PC-9 (cell line): ENCODE measurements at regions not wholly inside any gene's neighbourhood (a gene's known extent, or its start where the extent isn't known, plus 50 kb on each side); places are given as distances from the start of the nearest gene placed in this dataset.

ENCODE experiments used
- BruUV-seq: library from RNA; stranded (reverse); fragments of 400-500 nt; replicated peaks from 2 replicates; lab custom pipeline; 2021; lab: Mats Ljungman, UMichigan
- CTCF ChIA-PET: fragments of 300-600 bp; sonication (Branson Sonifier 250); formaldehyde crosslinking; loops from one replicate; lab custom pipeline; 2022; ENCODE audit warnings: antibody characterized with exemption; lab: Charles Lee
- POLR2A ChIA-PET: fragments of 300-600 bp; sonication (Branson Sonifier 250); formaldehyde crosslinking; loops from one replicate; lab custom pipeline; 2022; ENCODE audit warnings: antibody characterized with exemption; ENCODE audit not compliant: unreplicated experiment; lab: Charles Lee
- DNase-seq, 2 experiments: peaks; one replicate each; pipeline versions ENCODE4 v3.0.0 to v3.0.0-alpha.2; 2015 to 2022; ENCODE audit warnings: mixed read lengths in 1 of 2
- H2AFZ ChIP-seq: fragments of 200-600 bp; sonication (generic); 2 replicates; pipeline ENCODE4 v1.8.1; 2017; ENCODE audit warnings: antibody characterized with exemption
- H3F3A ChIP-seq: fragments of 200-600 bp; sonication (generic); 2 replicates; pipeline ENCODE4 v1.8.1; 2017; ENCODE audit warnings: antibody characterized with exemption, mild to moderate bottlenecking, low read depth; ENCODE audit not compliant: insufficient read depth
- H3K27ac ChIP-seq: fragments of 200-600 bp; sonication (generic); 2 replicates; pipeline ENCODE4 v1.6.1; 2016; ENCODE audit warnings: mixed run types
- H3K27me3 ChIP-seq: fragments of 200-600 bp; sonication (generic); 2 replicates; pipeline ENCODE4 v1.6.1; 2016; ENCODE audit warnings: low read depth, mixed run types; ENCODE audit not compliant: insufficient read depth
- H3K36me3 ChIP-seq: fragments of 200-600 bp; sonication (generic); 2 replicates; pipeline ENCODE4 v1.6.1; 2016; ENCODE audit warnings: low read depth, mixed run types
- H3K4me1 ChIP-seq: fragments of 200-600 bp; sonication (generic); replicated peaks from 2 replicates; pipeline ENCODE4 v1.6.1; 2016; ENCODE audit warnings: mixed run types; ENCODE audit not compliant: insufficient read depth
- H3K4me2 ChIP-seq: fragments of 200-600 bp; sonication (generic); 2 replicates; pipeline ENCODE4 v1.6.1; 2017; ENCODE audit warnings: mixed run types
- H3K4me3 ChIP-seq: fragments of 200-600 bp; sonication (generic); 2 replicates; pipeline ENCODE4 v1.6.1; 2016; ENCODE audit warnings: mixed run types
- H3K79me2 ChIP-seq: fragments of 200-600 bp; sonication (generic); 2 replicates; pipeline ENCODE4 v1.6.1; 2017; ENCODE audit warnings: low read depth, mixed run types
- H3K9me2 ChIP-seq: fragments of 200-600 bp; sonication (generic); 2 replicates; pipeline ENCODE4 v1.8.1; 2017; ENCODE audit warnings: mild to moderate bottlenecking; ENCODE audit not compliant: insufficient read depth
- H3K9me3 ChIP-seq: fragments of 200-600 bp; sonication (generic); 2 replicates; pipeline ENCODE4 v1.8.1; 2016; ENCODE audit warnings: low read depth; ENCODE audit not compliant: insufficient read depth
- H4K20me1 ChIP-seq: fragments of 200-600 bp; sonication (generic); 2 replicates; pipeline ENCODE4 v1.8.1; 2017; ENCODE audit not compliant: insufficient read depth
- CTCF ChIP-seq: fragments of 200-600 bp; sonication (generic); conservative IDR thresholded peaks from 2 replicates; pipeline ENCODE4 v1.6.1; 2017; ENCODE audit warnings: mixed run types, antibody characterized with exemption, mild to moderate bottlenecking, moderate library complexity
- EZH2 ChIP-seq: fragments of 200-600 bp; sonication (generic); IDR thresholded peaks from 2 replicates; pipeline ENCODE4 v1.8.0; 2017; ENCODE audit warnings: antibody characterized with exemption, low read depth
- intact Hi-C: fragments of 100-400 bp; cut with micrococcal nuclease; formaldehyde crosslinking; loops from one replicate; pipeline ENCODE4 v1.10.0; 2022; ENCODE audit not compliant: unreplicated experiment

- POLR2A ChIA-PET, result no interaction called here
- Histone ChIP-seq H3K27me3 (no peaks in the 10 kb centered on the region), H3K36me3 (no peaks in the 10 kb centered on the region), H3K4me2 (no peak overlapping the region), H3K4me1 (no peaks in the 10 kb centered on the region), H4K20me1 (no peaks in the 10 kb centered on the region), H3F3A (no peaks in the 10 kb centered on the region), H3K9me2 (no peaks in the 10 kb centered on the region), H2AFZ (no peak overlapping the region), H3K79me2 (no peaks in the 10 kb centered on the region), H3K4me3 (no peak overlapping the region), H3K9me3 (no peaks in the 10 kb centered on the region), H3K27ac (no peak overlapping the region)
- DNase-seq, result no peak
- CTCF ChIA-PET, result no interaction called here
- TF ChIP-seq EZH2, result no peak
- no peak for TF ChIP-seq CTCF
- no TSS peak for BruUV-seq
- intact Hi-C loops, result no loop called here
These were observed 64.3 kb upstream of the ZNF716 start for GRCh38 chr7:57385668-57386067.

DNA sequence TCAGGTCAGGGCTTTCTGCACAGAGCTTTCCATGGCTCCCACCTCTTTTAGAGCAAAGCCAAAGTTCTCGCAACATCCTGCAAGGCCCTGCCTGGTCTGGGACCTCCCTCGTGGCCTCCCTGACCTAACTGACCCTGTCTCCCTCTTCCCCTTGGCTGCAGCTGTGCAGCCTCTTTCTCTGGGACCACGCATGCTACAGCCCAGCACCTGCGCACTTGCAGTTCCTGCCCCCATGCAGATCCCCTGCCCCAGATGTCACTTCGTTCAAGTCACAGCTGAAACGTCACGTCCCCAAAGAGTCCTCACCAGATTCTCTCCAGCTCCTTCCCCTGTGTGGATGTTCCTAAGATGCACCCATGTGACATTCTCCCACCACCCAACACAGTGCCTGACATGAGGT is 61.2 kb upstream of the ZNF716 start:
- Histone ChIP-seq H3K27ac (no peak overlapping the region), H3K4me2 (no peak overlapping the region), H3K27me3 (no peaks in the 10 kb centered on the region), H3K4me3 (no peak overlapping the region), H4K20me1 (no peaks in the 10 kb centered on the region), H3K36me3 (no peaks in the 10 kb centered on the region), H3K4me1 (no peaks in the 10 kb centered on the region), H3K9me2 (no peaks in the 10 kb centered on the region), H3K9me3 (no peaks in the 10 kb centered on the region), H3F3A (no peaks in the 10 kb centered on the region), H3K79me2 (no peaks in the 10 kb centered on the region), H2AFZ (no peak overlapping the region)
- intact Hi-C loops, result no loop called here
- BruUV-seq, result no TSS peak
- no peak for TF ChIP-seq EZH2
- no peak for TF ChIP-seq CTCF
- DNase-seq, result no peak
- ChIA-PET CTCF (no interaction called here), POLR2A (no interaction called here)

- CTCF ChIA-PET, result no interaction called here
- TF ChIP-seq CTCF (no peak), EZH2 (no peak)
- BruUV-seq, result no TSS peak
These were observed 51.4 kb upstream of the ZNF716 start for GRCh38 chr7:57398548-57398947.

More at GRCh38 chr7:57398548-57398947, 51.4 kb upstream of the ZNF716 start:
- Histone ChIP-seq H3K27me3 (no peaks in the 10 kb centered on the region), H3K9me2 (no peaks in the 10 kb centered on the region), H3K27ac (no peak overlapping the region), H3K4me3 (no peak overlapping the region), H3K9me3 (no peaks in the 10 kb centered on the region), H3K4me2 (no peak overlapping the region), H3F3A (no peaks in the 10 kb centered on the region), H3K79me2 (no peaks in the 10 kb centered on the region), H3K36me3 (no peaks in the 10 kb centered on the region), H3K4me1 (no peaks in the 10 kb centered on the region), H4K20me1 (no peaks in the 10 kb centered on the region), H2AFZ (no peak overlapping the region)
- no peak for DNase-seq
- POLR2A ChIA-PET, result no interaction called here
- intact Hi-C loops, result no loop called here
